DND-41 (cell line): ENCODE measurements at regions not wholly inside any gene's neighbourhood (a gene's known extent, or its start where the extent isn't known, plus 50 kb on each side); places are given as distances from the start of the nearest gene placed in this dataset.
"Not testable (repeated sequence)": the region's sequence is repeated elsewhere in the genome, so short reads cannot be mapped to it uniquely, and the experiment has no call there.

Experiments used
- ATAC-seq: fragments of 200-7000 bp; cut with Tn5 transposase; 3 replicates; pipeline ENCODE4 v1.9.1; 2021; ENCODE audit warnings: low read depth; ENCODE audit not compliant: insufficient read depth
- DNase-seq: peaks from one replicate; pipeline ENCODE4 v3.0.0-alpha.2; 2020
- H2AFZ ChIP-seq: 2 replicates; pipeline ENCODE4 v1.6.0; 2012; ENCODE audit warnings: low read depth, low read length
- H3K27ac ChIP-seq: 2 replicates; pipeline ENCODE4 v1.5.1; 2012; ENCODE audit warnings: low read length, inconsistent platforms
- H3K27me3 ChIP-seq: fragments of 200-600 bp; sonication (generic); 2 replicates; pipeline ENCODE4 v1.6.0; 2012; ENCODE audit warnings: low read length, mild to moderate bottlenecking, inconsistent platforms; ENCODE audit not compliant: insufficient read depth, poor library complexity
- H3K36me3 ChIP-seq: 2 replicates; pipeline ENCODE4 v1.5.1; 2012; ENCODE audit warnings: low read length, inconsistent platforms; ENCODE audit not compliant: insufficient read depth
- H3K4me1 ChIP-seq: 2 replicates; pipeline ENCODE4 v1.5.1; 2012; ENCODE audit warnings: mild to moderate bottlenecking, low read length; ENCODE audit not compliant: insufficient read depth
- H3K4me2 ChIP-seq: 2 replicates; pipeline ENCODE4 v1.6.0; 2012; ENCODE audit warnings: mild to moderate bottlenecking, moderate library complexity, low read length, inconsistent platforms; ENCODE audit not compliant: insufficient read depth
- H3K4me3 ChIP-seq, 2 experiments: fragments of 200-600 bp in 1 of 2; shearing (Covaris generic) in 1 of 2; 2 replicates each; pipeline ENCODE4 v1.5.1; 2012 to 2016; ENCODE audit warnings: inconsistent platforms in 2 of 2, low read length in 2 of 2, mild to moderate bottlenecking in 2 of 2, low read depth in 1 of 2, moderate library complexity in 1 of 2
- H3K79me2 ChIP-seq: 2 replicates; pipeline ENCODE4 v1.6.0; 2012; ENCODE audit warnings: low read length, inconsistent platforms; ENCODE audit not compliant: insufficient read depth
- H3K9ac ChIP-seq: 2 replicates; pipeline ENCODE4 v1.6.0; 2012; ENCODE audit warnings: low read depth, mild to moderate bottlenecking, inconsistent platforms, low read length, moderate library complexity
- H3K9me3 ChIP-seq: 2 replicates; pipeline ENCODE4 v1.5.1; 2012; ENCODE audit warnings: low read length, moderate library complexity, mild to moderate bottlenecking, inconsistent platforms; ENCODE audit not compliant: insufficient read depth, severe bottlenecking
- H4K20me1 ChIP-seq: 2 replicates; pipeline ENCODE4 v1.6.0; 2012; ENCODE audit warnings: low read length; ENCODE audit not compliant: insufficient read depth
- EZH2 ChIP-seq: IDR thresholded peaks from 3 replicates; pipeline ENCODE4 v1.6.1; 2012; ENCODE audit warnings: borderline replicate concordance, low read depth, mild to moderate bottlenecking, moderate library complexity, low read length, inconsistent platforms; ENCODE audit not compliant: severe bottlenecking
- TF ChIP-seq, protein P1 (sequence below): IDR thresholded peaks from 2 replicates; pipeline ENCODE4 v1.5.1; 2012; ENCODE audit warnings: borderline replicate concordance, low read length, moderate library complexity, mild to moderate bottlenecking; ENCODE audit not compliant: poor library complexity, severe bottlenecking; ENCODE audit errors: extremely low read depth

DNA sequence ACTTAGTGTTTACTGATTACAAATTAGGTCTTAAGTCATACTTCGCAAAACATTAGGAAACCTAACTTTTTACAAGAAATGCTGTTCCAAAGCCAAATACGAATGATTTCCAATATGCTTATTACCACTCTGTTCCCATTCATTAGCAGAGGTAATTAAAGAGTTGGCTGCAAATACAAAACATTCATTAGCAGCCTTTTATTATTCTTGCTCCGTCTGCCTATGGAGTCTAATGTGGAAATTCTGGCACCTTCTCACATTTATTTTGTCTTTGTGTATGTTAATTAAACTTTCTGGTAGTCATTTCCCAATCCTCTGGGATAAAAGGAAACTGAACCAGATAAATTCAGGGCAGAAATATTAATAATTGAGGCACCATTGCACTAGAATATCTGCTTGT, 689.0 kb downstream of the PLOD2 start:
- no peaks in the 10 kb centered on the region for H3K79me2 ChIP-seq

DNA sequence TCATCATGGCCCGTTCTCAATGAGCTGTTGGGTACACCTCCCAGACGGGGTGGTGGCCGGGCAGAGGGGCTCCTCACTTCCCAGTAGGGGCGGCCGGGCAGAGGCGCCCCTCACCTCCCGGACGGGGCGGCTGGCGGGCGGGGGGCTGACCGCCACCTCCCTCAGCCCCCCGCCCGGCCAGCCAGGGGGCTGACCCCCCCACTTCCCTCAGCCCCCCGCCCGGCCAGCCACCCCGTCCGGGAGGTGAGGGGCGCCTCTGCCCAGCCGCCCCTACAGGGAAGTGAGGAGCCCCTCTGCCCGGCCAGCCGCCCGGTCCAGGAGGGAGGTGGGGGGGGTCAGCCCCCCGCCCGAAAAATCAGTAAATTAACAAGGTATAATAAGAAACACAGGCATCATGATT, 678.2 kb downstream of the PLOD2 start:
- not testable (repeated sequence) for ATAC-seq, DNase-seq, H3K36me3 ChIP-seq, H3K9me3 ChIP-seq, H3K9ac ChIP-seq, H2AFZ ChIP-seq, H3K4me3 ChIP-seq, H4K20me1 ChIP-seq, H3K27me3 ChIP-seq, H3K4me2 ChIP-seq, H3K4me1 ChIP-seq, H3K79me2 ChIP-seq, H3K27ac ChIP-seq

More for the DNA sequence above, 689.0 kb downstream of the PLOD2 start:
- Histone ChIP-seq H3K36me3 (no peaks in the 10 kb centered on the region), H3K9me3 (no peaks in the 10 kb centered on the region), H3K4me2 (no peak overlapping the region), H3K9ac (no peak overlapping the region), H3K4me1 (no peaks in the 10 kb centered on the region), H3K4me3 (no peak overlapping the region), H3K27me3 (no peaks in the 10 kb centered on the region), H2AFZ (no peak overlapping the region), H4K20me1 (no peaks in the 10 kb centered on the region), H3K27ac (no peak overlapping the region)
- DNase-seq, result no peak
- TF ChIP-seq, protein P1, sequence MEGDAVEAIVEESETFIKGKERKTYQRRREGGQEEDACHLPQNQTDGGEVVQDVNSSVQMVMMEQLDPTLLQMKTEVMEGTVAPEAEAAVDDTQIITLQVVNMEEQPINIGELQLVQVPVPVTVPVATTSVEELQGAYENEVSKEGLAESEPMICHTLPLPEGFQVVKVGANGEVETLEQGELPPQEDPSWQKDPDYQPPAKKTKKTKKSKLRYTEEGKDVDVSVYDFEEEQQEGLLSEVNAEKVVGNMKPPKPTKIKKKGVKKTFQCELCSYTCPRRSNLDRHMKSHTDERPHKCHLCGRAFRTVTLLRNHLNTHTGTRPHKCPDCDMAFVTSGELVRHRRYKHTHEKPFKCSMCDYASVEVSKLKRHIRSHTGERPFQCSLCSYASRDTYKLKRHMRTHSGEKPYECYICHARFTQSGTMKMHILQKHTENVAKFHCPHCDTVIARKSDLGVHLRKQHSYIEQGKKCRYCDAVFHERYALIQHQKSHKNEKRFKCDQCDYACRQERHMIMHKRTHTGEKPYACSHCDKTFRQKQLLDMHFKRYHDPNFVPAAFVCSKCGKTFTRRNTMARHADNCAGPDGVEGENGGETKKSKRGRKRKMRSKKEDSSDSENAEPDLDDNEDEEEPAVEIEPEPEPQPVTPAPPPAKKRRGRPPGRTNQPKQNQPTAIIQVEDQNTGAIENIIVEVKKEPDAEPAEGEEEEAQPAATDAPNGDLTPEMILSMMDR, result no peak
- TF ChIP-seq EZH2, result no peak
- ATAC-seq, result no peak

DNA sequence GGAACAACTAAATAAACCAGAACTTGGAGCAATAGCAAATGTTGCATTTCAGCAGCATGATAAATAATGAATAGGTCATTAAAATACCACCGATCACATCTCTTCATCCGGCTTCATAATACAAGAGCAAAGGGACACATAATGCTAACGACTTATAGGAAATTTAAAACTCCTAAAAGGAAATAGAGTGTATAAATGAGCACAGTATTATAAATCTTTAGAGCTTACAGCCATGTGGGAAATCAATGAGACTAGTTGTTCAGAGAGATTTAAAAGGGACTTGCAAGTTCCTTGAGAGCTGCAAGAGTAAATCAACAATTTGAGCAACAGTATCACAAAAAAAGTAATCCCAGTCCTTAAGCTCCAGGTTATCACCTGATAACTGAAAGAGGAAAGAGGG, 677.0 kb downstream of the PLOD2 start:
- Histone ChIP-seq H3K4me1 (no peaks in the 10 kb centered on the region), H4K20me1 (no peaks in the 10 kb centered on the region), H3K36me3 (no peaks in the 10 kb centered on the region), H3K27ac (no peak overlapping the region), H3K4me3 (no peak overlapping the region), H3K27me3 (no peaks in the 10 kb centered on the region), H3K9ac (no peak overlapping the region), H2AFZ (no peak overlapping the region), H3K79me2 (no peaks in the 10 kb centered on the region), H3K9me3 (no peaks in the 10 kb centered on the region), H3K4me2 (no peak overlapping the region)
- no peak for ATAC-seq
- no peak for TF ChIP-seq EZH2
- TF ChIP-seq, protein P1, result no peak
- DNase-seq, result no peak

DNA sequence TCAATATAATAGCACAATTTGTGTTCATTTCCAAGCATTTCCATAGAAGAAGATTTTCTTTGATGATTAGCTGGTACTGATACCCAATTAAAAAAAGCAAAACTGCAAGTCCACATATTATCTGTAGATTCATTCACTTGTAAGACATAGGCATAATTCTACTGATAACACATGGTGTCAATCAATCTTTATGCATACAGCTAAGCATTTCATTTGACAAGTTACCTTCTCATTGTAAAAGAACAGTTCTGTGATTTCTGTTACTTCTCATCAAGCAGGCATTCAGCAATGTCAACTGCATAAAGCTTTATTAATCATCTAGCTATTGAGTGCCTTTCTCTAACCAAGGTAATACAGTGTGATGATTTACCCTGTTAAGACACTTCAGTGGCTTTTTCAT, 672.0 kb downstream of the PLOD2 start:
- H3K4me1 ChIP-seq, result no peaks in the 10 kb centered on the region
- H3K27me3 ChIP-seq, result no peaks in the 10 kb centered on the region
- H3K4me3 ChIP-seq, result no peak overlapping the region
- DNase-seq (no peak), ATAC-seq (no peak)
- TF ChIP-seq EZH2, result no peak
- TF ChIP-seq, protein P1, result no peak
- H4K20me1 ChIP-seq, result no peaks in the 10 kb centered on the region
- no peaks in the 10 kb centered on the region for H3K79me2 ChIP-seq
- H3K9me3 ChIP-seq, result no peaks in the 10 kb centered on the region
- H3K9ac ChIP-seq, result no peak overlapping the region
- H3K36me3 ChIP-seq, result no peaks in the 10 kb centered on the region
- H2AFZ ChIP-seq, result no peak overlapping the region
- H3K27ac ChIP-seq, result no peak overlapping the region
- no peak overlapping the region for H3K4me2 ChIP-seq
